ENCODE measurements at regions not wholly inside any gene's neighbourhood (a gene's known extent, or its start where the extent isn't known, plus 50 kb on each side); places are given as distances from the start of the nearest gene placed in this dataset.

- Histone ChIP-seq H3F3A (ENCODE audit: low read depth) (no peaks in the 10 kb centered on the region), H2AFZ (ENCODE audit: low read length) (no peak overlapping the region), H3K9me3 (ENCODE audit: insufficient read depth, low read depth, low read length) (no peaks in the 10 kb centered on the region), H3K79me2 (ENCODE audit: insufficient read depth, low read length) (no peaks in the 10 kb centered on the region), H3K4me2 (ENCODE audit: low read depth, low read length, poor library complexity, severe bottlenecking) (no peak overlapping the region), H3K27me3 (ENCODE audit: insufficient read depth, low read length, poor library complexity, severe bottlenecking) (no peaks in the 10 kb centered on the region), H3K9ac (ENCODE audit: low read depth, low read length, poor library complexity, severe bottlenecking) (no peak overlapping the region), H3K4me1 (ENCODE audit: insufficient read depth, low read length, poor library complexity, severe bottlenecking) (peaks cover 17% of the 10 kb centered on the region), H3K9me2 (replicated peaks; ENCODE audit: low read depth, low read length) (no peaks in the 10 kb centered on the region), H4K20me1 (ENCODE audit: insufficient read depth, low read length, poor library complexity, severe bottlenecking) (no peaks in the 10 kb centered on the region), H3K4me3 (ENCODE audit: low read length, poor library complexity, severe bottlenecking) (no peak overlapping the region), H3K36me3 (ENCODE audit: insufficient read depth, low read length) (no peaks in the 10 kb centered on the region)
- TF ChIP-seq CTCF (conservative IDR thresholded peaks at IDR 0.05; ENCODE audit: low read length) (no peak), EZH2phosphoT487 (IDR thresholded peaks at IDR 0.05; ENCODE audit: borderline replicate concordance) (no peak)
These were observed 55.9 kb upstream of the ERCC6L2 start for GRCh38 chr9:95819636-95820035.

- H3K9ac ChIP-seq (ENCODE audit: low read depth, low read length, poor library complexity, severe bottlenecking): no peak overlapping the region
- TF ChIP-seq EZH2phosphoT487 (IDR thresholded peaks at IDR 0.05; ENCODE audit: borderline replicate concordance) (no peak), CTCF (conservative IDR thresholded peaks at IDR 0.05; ENCODE audit: low read length) (no peak)
- no peaks in the 10 kb centered on the region for H3K9me3 ChIP-seq (ENCODE audit: insufficient read depth, low read depth, low read length)
- H2AFZ ChIP-seq (ENCODE audit: low read length): no peak overlapping the region
- H3K36me3 ChIP-seq (ENCODE audit: insufficient read depth, low read length): no peaks in the 10 kb centered on the region
- no peaks in the 10 kb centered on the region for H4K20me1 ChIP-seq (ENCODE audit: insufficient read depth, low read length, poor library complexity, severe bottlenecking)
- no peaks in the 10 kb centered on the region for H3F3A ChIP-seq (ENCODE audit: low read depth)
- H3K4me1 ChIP-seq (ENCODE audit: insufficient read depth, low read length, poor library complexity, severe bottlenecking): peaks cover 2% of the 10 kb centered on the region
- no peaks in the 10 kb centered on the region for H3K79me2 ChIP-seq (ENCODE audit: insufficient read depth, low read length)
- H3K4me2 ChIP-seq (ENCODE audit: low read depth, low read length, poor library complexity, severe bottlenecking): no peak overlapping the region
- H3K27me3 ChIP-seq (ENCODE audit: insufficient read depth, low read length, poor library complexity, severe bottlenecking): no peaks in the 10 kb centered on the region
- no peak overlapping the region for H3K4me3 ChIP-seq (ENCODE audit: low read length, poor library complexity, severe bottlenecking)
- no peaks in the 10 kb centered on the region for H3K9me2 ChIP-seq (replicated peaks; ENCODE audit: low read depth, low read length)
These were observed 58.3 kb upstream of the ERCC6L2 start for GRCh38 chr9:95817205-95817604.

GRCh38 chr9:95816716-95817115 is 58.8 kb upstream of the ERCC6L2 start:
- Histone ChIP-seq H3K9ac (ENCODE audit: low read depth, low read length, poor library complexity, severe bottlenecking) (no peak overlapping the region), H3K4me2 (ENCODE audit: low read depth, low read length, poor library complexity, severe bottlenecking) (no peak overlapping the region), H3K27me3 (ENCODE audit: insufficient read depth, low read length, poor library complexity, severe bottlenecking) (no peaks in the 10 kb centered on the region), H3K9me2 (replicated peaks; ENCODE audit: low read depth, low read length) (no peaks in the 10 kb centered on the region), H3K79me2 (ENCODE audit: insufficient read depth, low read length) (no peaks in the 10 kb centered on the region), H4K20me1 (ENCODE audit: insufficient read depth, low read length, poor library complexity, severe bottlenecking) (no peaks in the 10 kb centered on the region), H3K36me3 (ENCODE audit: insufficient read depth, low read length) (no peaks in the 10 kb centered on the region), H3K4me1 (ENCODE audit: insufficient read depth, low read length, poor library complexity, severe bottlenecking) (no peaks in the 10 kb centered on the region), H3K9me3 (ENCODE audit: insufficient read depth, low read depth, low read length) (no peaks in the 10 kb centered on the region), H3K4me3 (ENCODE audit: low read length, poor library complexity, severe bottlenecking) (no peak overlapping the region), H2AFZ (ENCODE audit: low read length) (no peak overlapping the region), H3F3A (ENCODE audit: low read depth) (no peaks in the 10 kb centered on the region)
- TF ChIP-seq EZH2phosphoT487 (IDR thresholded peaks at IDR 0.05; ENCODE audit: borderline replicate concordance) (no peak), CTCF (conservative IDR thresholded peaks at IDR 0.05; ENCODE audit: low read length) (no peak)
